H1 (cell line): ENCODE measurements at regions not wholly inside any gene's neighbourhood (a gene's known extent, or its start where the extent isn't known, plus 50 kb on each side); places are given as distances from the start of the nearest gene placed in this dataset.

ENCODE experiments used
- BRCA1 ChIP-seq: IDR thresholded peaks from 2 replicates; pipeline ENCODE4 v1.6.1; 2012; ENCODE audit warnings: low read depth, low read length, improper control_type of control experiment
- POLR2AphosphoS5 ChIP-seq: IDR thresholded peaks from 2 replicates; pipeline ENCODE4 v1.6.1; 2011; ENCODE audit warnings: low read depth, low read length
- TBP ChIP-seq: IDR thresholded peaks from 2 replicates; pipeline ENCODE4 v1.6.1; 2011; ENCODE audit warnings: low read depth, low read length, improper control_type of control experiment

DNA sequence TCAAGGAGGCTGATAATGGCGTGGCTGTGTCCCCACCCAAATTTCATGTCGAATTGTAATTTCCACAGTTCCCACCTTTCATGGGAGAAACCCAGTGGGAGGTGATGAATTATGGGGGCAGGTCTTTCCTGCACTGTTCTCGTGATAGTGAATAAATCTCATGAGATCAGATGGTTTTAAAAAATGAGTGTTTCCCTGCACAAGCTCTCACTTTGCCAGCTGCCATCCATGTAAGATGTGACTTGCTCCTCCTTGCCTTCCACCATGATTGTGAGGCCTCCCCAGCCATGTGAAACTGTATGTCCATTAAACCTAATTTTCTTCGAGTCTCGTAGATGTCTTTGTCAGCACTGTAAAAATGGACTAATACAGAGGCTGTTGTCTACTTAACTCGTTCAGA is 488.3 kb downstream of the SPRY1 start (continued):
- no peak for TF ChIP-seq TBP
- no peak for TF ChIP-seq BRCA1
- TF ChIP-seq POLR2AphosphoS5 = no peak
